ENCODE measurements at regions not wholly inside any gene's neighbourhood (a gene's known extent, or its start where the extent isn't known, plus 50 kb on each side); places are given as distances from the start of the nearest gene placed in this dataset.

- no peak for DNase-seq
Measured at GRCh38 chr7:96638669-96639068, 71.0 kb downstream of the SEM1 start.

- DNase-seq = no peak
Measured at GRCh38 chr7:96637522-96637921, 72.1 kb downstream of the SEM1 start.

- no peak for DNase-seq
Measured at GRCh38 chr7:96636979-96637378, 72.7 kb downstream of the SEM1 start.

GRCh38 chr7:96636342-96636860, 73.2 kb downstream of the SEM1 start:
- peak in 1 of 3 donors; percentile 6 for DNase-seq

GRCh38 chr7:96629884-96630283, 79.8 kb downstream of the SEM1 start:
- DNase-seq = no peak

GRCh38 chr7:96624954-96625353, 84.7 kb downstream of the SEM1 start:
- no peak for DNase-seq

GRCh38 chr7:96621932-96622331, 87.7 kb downstream of the SEM1 start:
- no peak for DNase-seq

- no peak for DNase-seq
Measured at GRCh38 chr7:96614154-96614867, 95.3 kb downstream of the SEM1 start.

GRCh38 chr7:96612034-96612433, 97.6 kb downstream of the SEM1 start:
- DNase-seq = no peak

- no peak for DNase-seq
Measured at GRCh38 chr7:96605045-96605716, 104.5 kb downstream of the SEM1 start.

- DNase-seq = no peak
Measured at GRCh38 chr7:96599288-96599936, 110.2 kb downstream of the SEM1 start.

- no peak for DNase-seq
Measured at GRCh38 chr7:96598421-96598820, 111.2 kb downstream of the SEM1 start.

GRCh38 chr7:96596120-96596826, 113.4 kb downstream of the SEM1 start:
- peak in 1 of 3 donors; percentile 1 for DNase-seq

GRCh38 chr7:96591900-96592676, 117.6 kb downstream of the SEM1 start:
- no peak for DNase-seq

GRCh38 chr7:96591159-96591899, 118.3 kb downstream of the SEM1 start:
- no peak for DNase-seq

GRCh38 chr7:96589038-96589437, 120.6 kb downstream of the SEM1 start:
- no peak for DNase-seq

- no peak for DNase-seq
Measured at GRCh38 chr7:96579119-96579518, 130.5 kb downstream of the SEM1 start.

- no peak for DNase-seq
Measured at GRCh38 chr7:96578606-96579005, 131.0 kb downstream of the SEM1 start.

GRCh38 chr7:96563409-96563808, 146.2 kb downstream of the SEM1 start:
- DNase-seq = no peak

GRCh38 chr7:96562966-96563365, 146.7 kb downstream of the SEM1 start:
- no peak for DNase-seq

- DNase-seq = no peak
Measured at GRCh38 chr7:96562458-96562857, 147.2 kb downstream of the SEM1 start.
